ENCODE measurements at regions not wholly inside any gene's neighbourhood (a gene's known extent, or its start where the extent isn't known, plus 50 kb on each side); places are given as distances from the start of the nearest gene placed in this dataset.

- TF ChIP-seq CTCF (IDR thresholded peaks at IDR 0.05): no peak
- no peak for TF ChIP-seq POLR2A (IDR thresholded peaks at IDR 0.05)
These were observed 138.6 kb upstream of the ZC3H15 start for GRCh38 chr2:186347472-186347871.

Measured in body of pancreas (tissue), 4 donors.